GM11168 (cell line): ENCODE measurements at regions not wholly inside any gene's neighbourhood (a gene's known extent, or its start where the extent isn't known, plus 50 kb on each side); places are given as distances from the start of the nearest gene placed in this dataset.
"Not testable (repeated sequence)": the region's sequence is repeated elsewhere in the genome, so short reads cannot be mapped to it uniquely, and the experiment has no call there.

Source experiments
- in situ Hi-C: fragments of 300-500 bp; cut with MboI; formaldehyde crosslinking; loops from one replicate; pipeline ENCODE4 v1.12.0; 2022; ENCODE audit warnings: low sequenced_read_pairs; ENCODE audit not compliant: unreplicated experiment

- in situ Hi-C loops: no loop called here
Observed at GRCh38 chr13:50127726-50128291, 112.6 kb downstream of the KCNRG start.

DNA sequence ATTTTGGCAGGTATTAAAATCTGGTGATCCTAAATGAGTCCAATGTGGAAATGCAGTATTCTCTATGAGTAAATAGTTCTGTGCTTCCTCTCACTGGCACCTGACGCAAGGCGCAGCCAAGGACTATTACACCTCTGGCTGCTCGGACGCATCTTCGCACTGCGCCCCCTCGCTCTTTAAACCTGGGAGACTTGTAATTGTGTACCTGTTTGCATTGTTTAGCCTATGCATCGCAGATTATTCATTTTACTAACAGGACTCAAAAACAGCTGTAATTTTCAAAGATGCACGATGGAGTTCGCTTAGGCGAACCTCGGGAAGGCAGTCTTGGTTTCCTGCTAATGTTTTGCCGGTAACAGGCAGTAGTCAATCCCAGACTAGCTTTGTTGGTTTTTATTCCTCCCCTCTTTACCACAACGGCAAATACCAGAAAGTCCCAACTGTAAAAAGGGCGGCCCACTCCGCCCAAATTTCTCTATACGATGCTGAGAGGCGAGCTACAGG lies 113.2 kb downstream of the KCNRG start:
- in situ Hi-C loops: no loop called here

GRCh38 chr13:50129081-50129705 lies 113.9 kb downstream of the KCNRG start:
- in situ Hi-C loops: no loop called here

GRCh38 chr13:50129706-50130122 lies 114.5 kb downstream of the KCNRG start:
- in situ Hi-C loops: no loop called here

- in situ Hi-C loops: no loop called here
Observed at GRCh38 chr13:50130123-50130946, 115.1 kb downstream of the KCNRG start.

DNA sequence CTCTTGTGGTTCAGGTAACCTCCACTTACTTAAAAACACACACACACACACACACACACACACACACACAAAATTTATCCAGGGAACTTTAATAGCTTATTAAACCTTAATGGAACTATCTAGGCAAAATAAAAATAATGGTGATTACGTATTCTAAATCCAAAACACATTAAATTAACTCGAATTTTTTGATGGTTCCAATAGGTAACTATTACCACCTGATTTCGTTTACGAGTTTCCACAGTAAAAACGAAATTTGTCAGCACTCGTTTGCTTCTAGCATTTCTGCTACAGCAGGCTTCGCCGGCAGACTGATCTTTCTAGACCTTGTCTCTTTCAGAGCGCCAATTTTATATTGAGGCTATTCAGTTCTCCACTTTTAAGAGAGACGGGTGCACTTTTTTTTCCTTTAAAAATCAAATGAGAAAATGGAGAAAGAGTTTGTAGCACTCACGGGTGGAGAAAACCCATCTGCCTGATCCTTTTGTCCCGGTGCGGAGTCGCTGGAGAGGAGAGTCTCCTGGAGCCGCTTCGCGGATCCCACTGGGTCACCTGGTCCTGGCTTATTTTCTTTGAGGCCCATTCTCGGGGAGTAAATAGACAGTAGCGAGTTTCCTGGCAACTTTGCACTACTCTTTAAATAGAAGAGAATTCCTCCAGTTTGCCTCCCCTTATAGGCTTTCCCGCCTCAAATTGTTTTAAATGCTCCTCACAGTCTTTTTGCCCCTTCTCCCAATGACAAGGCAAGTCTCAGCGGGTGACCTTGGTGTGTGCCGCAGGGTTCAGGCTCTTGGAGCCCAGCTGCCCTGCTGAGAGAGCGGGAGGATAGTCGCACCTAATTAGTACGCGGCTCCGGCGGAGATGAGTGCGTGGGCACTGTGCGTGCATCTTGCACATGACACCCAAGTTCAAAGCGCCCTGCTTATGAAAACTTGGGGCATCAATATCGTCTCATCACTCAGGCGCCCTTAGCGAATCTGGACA lies 117.0 kb downstream of the KCNRG start:
- in situ Hi-C loops: no loop called here

- in situ Hi-C loops: no loop called here
Observed at GRCh38 chr13:50132904-50133357, 117.7 kb downstream of the KCNRG start.

- in situ Hi-C loops: no loop called here
Observed at GRCh38 chr13:50133358-50133953, 118.2 kb downstream of the KCNRG start.

DNA sequence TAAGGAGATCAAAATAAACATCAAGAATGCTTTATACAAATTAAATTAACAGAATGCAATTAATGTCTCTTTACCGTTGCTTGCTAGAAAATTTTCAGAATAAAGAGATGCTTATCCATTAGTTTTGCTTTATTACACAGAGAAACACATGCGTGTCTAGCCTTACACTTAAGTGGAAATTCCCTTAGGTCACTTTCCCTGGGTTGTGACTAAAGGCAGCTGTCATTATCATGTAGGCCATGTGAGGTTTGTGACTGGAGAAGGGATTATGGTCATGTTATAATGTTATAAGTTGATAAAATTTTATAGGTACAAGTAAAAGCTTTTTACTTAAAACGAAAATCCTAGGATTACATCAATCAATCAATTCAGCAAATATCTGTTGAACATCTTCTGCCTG lies 121.0 kb downstream of the KCNRG start:
- in situ Hi-C loops: no loop called here

DNA sequence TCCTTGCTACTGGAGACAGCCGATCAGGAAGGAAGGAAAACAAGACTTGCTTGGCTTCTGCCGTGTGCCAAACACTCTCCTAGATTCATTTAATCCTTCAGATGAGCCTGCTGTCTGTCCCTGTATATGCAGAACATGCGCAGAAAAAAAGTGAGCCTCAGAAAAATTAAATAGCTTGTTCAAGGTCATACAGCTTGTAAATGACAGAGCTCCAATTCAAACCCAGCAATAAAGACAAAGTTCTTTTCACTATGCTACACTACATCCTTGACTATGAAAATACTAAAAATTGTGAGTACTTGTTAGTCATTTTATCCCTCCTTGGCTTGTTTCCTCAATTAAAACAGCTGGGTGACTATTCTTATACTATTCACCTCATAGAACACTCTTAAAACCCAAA lies 121.4 kb downstream of the KCNRG start:
- in situ Hi-C loops: no loop called here

DNA sequence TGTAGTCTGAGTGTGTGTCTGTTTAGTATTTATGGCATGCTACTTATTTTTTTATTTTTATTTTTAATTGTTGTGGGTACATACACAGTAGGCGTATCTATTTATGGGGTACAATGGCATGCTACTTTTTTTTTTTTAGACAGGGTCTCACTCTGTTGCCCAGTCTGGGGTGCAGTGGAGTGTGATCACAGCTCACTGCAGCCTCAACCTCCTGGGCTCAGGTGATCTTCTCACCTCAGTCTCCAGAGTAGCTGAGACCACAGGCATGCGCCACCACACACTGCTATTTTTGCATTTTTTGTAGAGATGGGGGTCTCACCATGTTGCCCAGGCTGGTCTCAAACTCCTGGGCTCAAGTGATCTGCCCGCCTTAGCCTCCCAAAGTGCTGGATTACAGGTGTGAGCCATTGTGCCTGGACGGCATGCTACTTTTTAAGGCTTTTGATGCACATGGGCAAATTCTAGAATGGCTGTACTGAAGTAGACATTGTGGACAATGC lies 124.2 kb downstream of the KCNRG start:
- in situ Hi-C loops: not testable (repeated sequence)

- in situ Hi-C loops: no loop called here
Observed at GRCh38 chr13:50140153-50140552, 124.9 kb downstream of the KCNRG start.

- in situ Hi-C loops: no loop called here
Observed at GRCh38 chr13:50140581-50141374, 125.5 kb downstream of the KCNRG start.

DNA sequence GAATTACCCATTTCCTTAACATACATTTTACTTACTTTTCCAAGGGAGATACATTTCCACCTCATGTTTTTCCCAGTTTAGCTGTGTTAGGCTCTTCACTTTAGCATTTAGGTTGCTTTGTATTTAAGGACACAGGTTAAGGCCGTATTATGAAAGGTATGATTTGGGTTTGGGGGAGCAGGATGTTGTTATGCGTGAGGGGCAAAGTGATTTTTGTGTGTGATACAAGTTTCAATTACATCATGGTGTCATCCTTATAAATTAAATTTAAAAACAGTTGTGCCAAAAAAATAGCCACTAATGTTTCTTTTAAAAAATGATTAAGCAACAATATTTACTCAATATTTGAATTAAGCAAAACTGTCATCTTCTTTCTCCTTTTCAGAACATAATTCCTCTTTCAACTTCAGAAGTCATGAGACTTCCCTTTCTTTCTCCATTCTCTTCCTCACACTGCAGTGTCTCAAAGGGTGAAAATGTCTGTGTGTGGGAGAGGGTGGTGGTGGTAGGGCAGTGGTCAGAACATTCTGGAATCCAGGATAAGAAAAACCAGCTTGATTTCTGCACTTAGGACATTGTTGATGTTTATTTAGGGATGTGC lies 126.2 kb downstream of the KCNRG start:
- in situ Hi-C loops: no loop called here

GRCh38 chr13:50144246-50145160 lies 129.3 kb downstream of the KCNRG start:
- in situ Hi-C loops: no loop called here

DNA sequence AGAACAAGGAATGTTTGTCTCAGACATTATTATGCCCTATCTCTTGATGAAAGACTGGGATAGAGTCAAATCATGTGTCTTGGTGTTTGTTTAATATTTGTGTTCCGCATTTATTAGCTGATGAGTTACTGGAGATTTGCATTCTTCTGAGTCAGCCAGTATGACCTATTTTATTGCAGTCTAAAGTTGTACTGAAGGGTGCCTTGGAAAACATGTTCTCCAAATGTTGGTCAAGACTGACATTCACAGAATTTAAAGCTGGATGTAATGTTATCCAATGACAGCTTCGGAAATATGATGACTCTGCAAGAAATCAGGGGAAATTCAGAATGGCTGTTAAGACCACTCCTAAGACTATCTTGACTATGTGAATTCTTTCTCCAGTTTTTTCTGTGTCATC lies 134.0 kb downstream of the KCNRG start:
- in situ Hi-C loops: no loop called here

GRCh38 chr13:50149932-50150331 lies 134.7 kb downstream of the KCNRG start:
- in situ Hi-C loops: no loop called here
